ENCODE measurements at regions not wholly inside any gene's neighbourhood (a gene's known extent, or its start where the extent isn't known, plus 50 kb on each side); places are given as distances from the start of the nearest gene placed in this dataset.
"Not testable (repeated sequence)": the region's sequence is repeated elsewhere in the genome, so short reads cannot be mapped to it uniquely, and the experiment has no call there.

- H3K4me1 ChIP-seq (ENCODE audit: control insufficient read depth, insufficient read depth, low read length) = peaks cover 25% of the 10 kb centered on the region
- DNase-seq (ENCODE audit: low read depth in 4 of 6, low spot score in 6 of 6) = no peak
- H3K27me3 ChIP-seq (ENCODE audit: control insufficient read depth, insufficient read depth, low read length) = peaks cover 4% of the 10 kb centered on the region
- no peak overlapping the region for H3K4me3 ChIP-seq (ENCODE audit: low read depth, low read length)
- H3K36me3 ChIP-seq (ENCODE audit: control insufficient read depth, insufficient read depth, low read length) = no peaks in the 10 kb centered on the region
- H3K9me3 ChIP-seq (ENCODE audit: control insufficient read depth, insufficient read depth, low read length) = no peaks in the 10 kb centered on the region
- no peak overlapping the region for H3K27ac ChIP-seq (ENCODE audit: low read depth, low read length)
- WGBS (ENCODE audit: insufficient coverage) = 90% methylated on average over 8 of the region's 10 CpGs
Measured at GRCh38 chr22:44642096-44642644, 59.8 kb upstream of the PRR5 start.

- 83% methylated on average over 10 of the region's 12 CpGs for WGBS (ENCODE audit: insufficient coverage)
- H3K4me3 ChIP-seq (ENCODE audit: low read depth, low read length) = no peak overlapping the region
- no peak overlapping the region for H3K27ac ChIP-seq (ENCODE audit: low read depth, low read length)
- no peaks in the 10 kb centered on the region for H3K9me3 ChIP-seq (ENCODE audit: control insufficient read depth, insufficient read depth, low read length)
- no peak for DNase-seq (ENCODE audit: low read depth in 4 of 6, low spot score in 6 of 6)
- peaks cover 4% of the 10 kb centered on the region for H3K27me3 ChIP-seq (ENCODE audit: control insufficient read depth, insufficient read depth, low read length)
- peaks cover 25% of the 10 kb centered on the region for H3K4me1 ChIP-seq (ENCODE audit: control insufficient read depth, insufficient read depth, low read length)
- H3K36me3 ChIP-seq (ENCODE audit: control insufficient read depth, insufficient read depth, low read length) = no peaks in the 10 kb centered on the region
Measured at GRCh38 chr22:44640618-44641155, 61.3 kb upstream of the PRR5 start.

- no peak overlapping the region for H3K27ac ChIP-seq (ENCODE audit: low read depth, low read length)
- no peak for DNase-seq (ENCODE audit: low read depth in 4 of 6, low spot score in 6 of 6)
- 61% methylated on average over 6 of the region's 12 CpGs for WGBS (ENCODE audit: insufficient coverage)
Measured at GRCh38 chr22:44639891-44640617, 62.0 kb upstream of the PRR5 start.

GRCh38 chr22:44638971-44639760 lies 62.8 kb upstream of the PRR5 start:
- 33% methylated on average over 33 of the region's 34 CpGs for WGBS (ENCODE audit: insufficient coverage)
- peak in 2 of 6 donors; percentile 53 to 56 for DNase-seq (ENCODE audit: low read depth in 4 of 6, low spot score in 6 of 6)
- H3K4me1 ChIP-seq (ENCODE audit: control insufficient read depth, insufficient read depth, low read length) = peaks cover 25% of the 10 kb centered on the region
- H3K27ac ChIP-seq (ENCODE audit: low read depth, low read length) = peak overlapping the region; percentile 57
- no peaks in the 10 kb centered on the region for H3K9me3 ChIP-seq (ENCODE audit: control insufficient read depth, insufficient read depth, low read length)
- no peak overlapping the region for H3K4me3 ChIP-seq (ENCODE audit: low read depth, low read length)
- no peaks in the 10 kb centered on the region for H3K36me3 ChIP-seq (ENCODE audit: control insufficient read depth, insufficient read depth, low read length)
- peaks cover 4% of the 10 kb centered on the region for H3K27me3 ChIP-seq (ENCODE audit: control insufficient read depth, insufficient read depth, low read length)

More at GRCh38 chr22:44639891-44640617, 62.0 kb upstream of the PRR5 start:
- Histone ChIP-seq H3K9me3 (ENCODE audit: control insufficient read depth, insufficient read depth, low read length) (no peaks in the 10 kb centered on the region), H3K36me3 (ENCODE audit: control insufficient read depth, insufficient read depth, low read length) (no peaks in the 10 kb centered on the region), H3K27me3 (ENCODE audit: control insufficient read depth, insufficient read depth, low read length) (peaks cover 4% of the 10 kb centered on the region), H3K4me3 (ENCODE audit: low read depth, low read length) (no peak overlapping the region), H3K4me1 (ENCODE audit: control insufficient read depth, insufficient read depth, low read length) (peaks cover 25% of the 10 kb centered on the region)

- not testable (repeated sequence) for H3K36me3 ChIP-seq (ENCODE audit: control insufficient read depth, insufficient read depth, low read length); H3K9me3 ChIP-seq (ENCODE audit: control insufficient read depth, insufficient read depth, low read length); H3K27ac ChIP-seq (ENCODE audit: low read depth, low read length); H3K27me3 ChIP-seq (ENCODE audit: control insufficient read depth, insufficient read depth, low read length); DNase-seq (ENCODE audit: low read depth in 4 of 6, low spot score in 6 of 6); H3K4me3 ChIP-seq (ENCODE audit: low read depth, low read length)
- peaks cover 25% of the 10 kb centered on the region for H3K4me1 ChIP-seq (ENCODE audit: control insufficient read depth, insufficient read depth, low read length)
- WGBS (ENCODE audit: insufficient coverage) = 97% methylated on average over 2 of the region's 3 CpGs
Measured at GRCh38 chr22:44636502-44637206, 65.3 kb upstream of the PRR5 start.

GRCh38 chr22:44635567-44635966 lies 66.4 kb upstream of the PRR5 start:
- not testable (repeated sequence) for H3K4me3 ChIP-seq (ENCODE audit: low read depth, low read length); H3K36me3 ChIP-seq (ENCODE audit: control insufficient read depth, insufficient read depth, low read length); H3K27ac ChIP-seq (ENCODE audit: low read depth, low read length); DNase-seq (ENCODE audit: low read depth in 4 of 6, low spot score in 6 of 6); H3K9me3 ChIP-seq (ENCODE audit: control insufficient read depth, insufficient read depth, low read length); H3K27me3 ChIP-seq (ENCODE audit: control insufficient read depth, insufficient read depth, low read length)
- 97% methylated on average over 8 of the region's 9 CpGs for WGBS (ENCODE audit: insufficient coverage)
- peaks cover 21% of the 10 kb centered on the region for H3K4me1 ChIP-seq (ENCODE audit: control insufficient read depth, insufficient read depth, low read length)

- H3K9me3 ChIP-seq (ENCODE audit: control insufficient read depth, insufficient read depth, low read length) = no peaks in the 10 kb centered on the region
- H3K27me3 ChIP-seq (ENCODE audit: control insufficient read depth, insufficient read depth, low read length) = peaks cover 3% of the 10 kb centered on the region
- H3K4me1 ChIP-seq (ENCODE audit: control insufficient read depth, insufficient read depth, low read length) = peaks cover 12% of the 10 kb centered on the region
- no peaks in the 10 kb centered on the region for H3K36me3 ChIP-seq (ENCODE audit: control insufficient read depth, insufficient read depth, low read length)
- no peak for DNase-seq (ENCODE audit: low read depth in 4 of 6, low spot score in 6 of 6)
- no peak overlapping the region for H3K4me3 ChIP-seq (ENCODE audit: low read depth, low read length)
- no peak overlapping the region for H3K27ac ChIP-seq (ENCODE audit: low read depth, low read length)
- 81% methylated on average over 9 of the region's 9 CpGs for WGBS (ENCODE audit: insufficient coverage)
Measured at GRCh38 chr22:44634426-44635321, 67.3 kb upstream of the PRR5 start.

GRCh38 chr22:44633647-44634046 lies 68.4 kb upstream of the PRR5 start:
- Histone ChIP-seq H3K27me3 (ENCODE audit: control insufficient read depth, insufficient read depth, low read length) (no peaks in the 10 kb centered on the region), H3K4me3 (ENCODE audit: low read depth, low read length) (no peak overlapping the region), H3K4me1 (ENCODE audit: control insufficient read depth, insufficient read depth, low read length) (peaks cover 1% of the 10 kb centered on the region), H3K36me3 (ENCODE audit: control insufficient read depth, insufficient read depth, low read length) (no peaks in the 10 kb centered on the region), H3K27ac (ENCODE audit: low read depth, low read length) (no peak overlapping the region), H3K9me3 (ENCODE audit: control insufficient read depth, insufficient read depth, low read length) (no peaks in the 10 kb centered on the region)
- DNase-seq (ENCODE audit: low read depth in 4 of 6, low spot score in 6 of 6) = no peak
- 89% methylated on average over 4 of the region's 4 CpGs for WGBS (ENCODE audit: insufficient coverage)

Measured in spinal cord (tissue), 9 donors.